Astrocyte (in vitro differentiated cells and primary cell): ENCODE measurements at regions not wholly inside any gene's neighbourhood (a gene's known extent, or its start where the extent isn't known, plus 50 kb on each side); places are given as distances from the start of the nearest gene placed in this dataset.

Source experiments
- DNase-seq: peaks from one replicate; pipeline ENCODE4 v3.0.0-alpha.2; 2010; ENCODE audit warnings: low read depth
- FAIRE-seq: peaks from 2 replicates; lab custom pipeline; 2011; peaks lifted over from hg19 to GRCh38; lab: Jason Lieb, UNC
- H2AFZ ChIP-seq: 2 replicates; pipeline ENCODE4 v1.6.0; 2012; ENCODE audit warnings: low read depth, low read length, inconsistent platforms
- H3K27ac ChIP-seq: 2 replicates; pipeline ENCODE4 v1.5.1; 2011; ENCODE audit warnings: low read depth, low read length, inconsistent platforms
- H3K27me3 ChIP-seq: 2 replicates; pipeline ENCODE4 v1.6.0; 2011; ENCODE audit warnings: low read length, inconsistent platforms; ENCODE audit not compliant: insufficient read depth
- H3K36me3 ChIP-seq: 2 replicates; pipeline ENCODE4 v1.5.1; 2011; ENCODE audit warnings: low read length, inconsistent platforms; ENCODE audit not compliant: insufficient read depth
- H3K4me1 ChIP-seq: 2 replicates; pipeline ENCODE4 v1.5.1; 2011; ENCODE audit warnings: low read length, inconsistent platforms; ENCODE audit not compliant: insufficient read depth
- H3K4me2 ChIP-seq: 2 replicates; pipeline ENCODE4 v1.6.0; 2012; ENCODE audit warnings: low read length, inconsistent platforms
- H3K4me3 ChIP-seq: 2 replicates; pipeline ENCODE4 v1.5.1; 2011; ENCODE audit warnings: low read depth, mild to moderate bottlenecking, low read length, inconsistent platforms; ENCODE audit not compliant: insufficient read depth
- H3K79me2 ChIP-seq: 2 replicates; pipeline ENCODE4 v1.6.0; 2012; ENCODE audit warnings: mild to moderate bottlenecking, low read length, inconsistent platforms; ENCODE audit not compliant: insufficient read depth
- H3K9ac ChIP-seq: 2 replicates; pipeline ENCODE4 v1.6.0; 2012; ENCODE audit warnings: mild to moderate bottlenecking, low read length, inconsistent platforms
- H3K9me3 ChIP-seq: 2 replicates; pipeline ENCODE4 v1.5.1; 2012; ENCODE audit warnings: low read depth, mild to moderate bottlenecking, low read length, inconsistent platforms; ENCODE audit not compliant: insufficient read depth
- H4K20me1 ChIP-seq: 2 replicates; pipeline ENCODE4 v1.6.0; 2012; ENCODE audit warnings: low read length, inconsistent platforms; ENCODE audit not compliant: insufficient read depth
- H3K27ac Mint-ChIP-seq: one replicate; pipeline ENCODE4 v1.8.0; 2021; ENCODE audit warnings: mild to moderate bottlenecking, mixed read lengths; ENCODE audit not compliant: unreplicated experiment
- H3K27me3 Mint-ChIP-seq: one replicate; pipeline ENCODE4 v1.8.0; 2021; ENCODE audit warnings: low read depth, mixed read lengths; ENCODE audit not compliant: unreplicated experiment
- H3K36me3 Mint-ChIP-seq: one replicate; pipeline ENCODE4 v1.8.0; 2021; ENCODE audit warnings: low read depth, mixed read lengths; ENCODE audit not compliant: unreplicated experiment
- H3K4me1 Mint-ChIP-seq: one replicate; pipeline ENCODE4 v1.8.0; 2021; ENCODE audit warnings: low read depth, mixed read lengths; ENCODE audit not compliant: unreplicated experiment
- H3K4me3 Mint-ChIP-seq: one replicate; pipeline ENCODE4 v1.8.0; 2021; ENCODE audit warnings: mild to moderate bottlenecking, moderate library complexity, mixed read lengths; ENCODE audit not compliant: unreplicated experiment
- H3K9me3 Mint-ChIP-seq: one replicate; pipeline ENCODE4 v1.8.0; 2021; ENCODE audit warnings: mild to moderate bottlenecking, mixed read lengths; ENCODE audit not compliant: unreplicated experiment
- CTCF ChIP-seq: IDR thresholded peaks from 2 replicates; pipeline ENCODE4 v1.5.1; 2011; ENCODE audit warnings: low read depth, mild to moderate bottlenecking, inconsistent platforms, low read length, moderate library complexity; ENCODE audit not compliant: insufficient read depth
- EZH2 ChIP-seq: IDR thresholded peaks from 2 replicates; pipeline ENCODE4 v1.6.1; 2012; ENCODE audit warnings: mild to moderate bottlenecking, low read length, inconsistent platforms; ENCODE audit not compliant: insufficient read depth

- no peak overlapping the region for H2AFZ ChIP-seq
- no peak overlapping the region for H3K4me3 ChIP-seq
- H3K27ac ChIP-seq: no peak overlapping the region
- DNase-seq (peak; percentile 26), FAIRE-seq (no peak)
- Mint-ChIP-seq H3K27me3 (no peaks in the 10 kb centered on the region), H3K4me3 (no peak overlapping the region), H3K36me3 (no peaks in the 10 kb centered on the region), H3K4me1 (peaks cover 16% of the 10 kb centered on the region), H3K9me3 (peaks cover 1% of the 10 kb centered on the region), H3K27ac (no peak overlapping the region)
- H3K27me3 ChIP-seq: no peaks in the 10 kb centered on the region
- H3K9me3 ChIP-seq: no peaks in the 10 kb centered on the region
- TF ChIP-seq EZH2 (no peak), CTCF (no peak)
- no peaks in the 10 kb centered on the region for H3K79me2 ChIP-seq
- H3K9ac ChIP-seq: no peak overlapping the region
- H3K36me3 ChIP-seq: no peaks in the 10 kb centered on the region
- H4K20me1 ChIP-seq: no peaks in the 10 kb centered on the region
- no peak overlapping the region for H3K4me2 ChIP-seq
- H3K4me1 ChIP-seq: no peaks in the 10 kb centered on the region
These were observed 356.8 kb upstream of the B3GALT2 start for GRCh38 chr1:193543259-193543658.

- no peak overlapping the region for H3K4me2 ChIP-seq
- Mint-ChIP-seq H3K9me3 (peaks cover 1% of the 10 kb centered on the region), H3K27me3 (no peaks in the 10 kb centered on the region), H3K36me3 (no peaks in the 10 kb centered on the region), H3K4me3 (no peak overlapping the region), H3K4me1 (peaks cover 17% of the 10 kb centered on the region), H3K27ac (peak overlapping the region; percentile 5)
- no peak overlapping the region for H3K27ac ChIP-seq
- H3K36me3 ChIP-seq: no peaks in the 10 kb centered on the region
- no peaks in the 10 kb centered on the region for H4K20me1 ChIP-seq
- H3K27me3 ChIP-seq: no peaks in the 10 kb centered on the region
- no peaks in the 10 kb centered on the region for H3K4me1 ChIP-seq
- H3K4me3 ChIP-seq: no peak overlapping the region
- H3K9me3 ChIP-seq: no peaks in the 10 kb centered on the region
- no peaks in the 10 kb centered on the region for H3K79me2 ChIP-seq
- FAIRE-seq (no peak), DNase-seq (no peak)
- no peak for TF ChIP-seq EZH2
- no peak for TF ChIP-seq CTCF
- no peak overlapping the region for H2AFZ ChIP-seq
- H3K9ac ChIP-seq: no peak overlapping the region
These were observed 356.3 kb upstream of the B3GALT2 start for GRCh38 chr1:193542690-193543089.

GRCh38 chr1:193540511-193540910 is 354.1 kb upstream of the B3GALT2 start:
- no peaks in the 10 kb centered on the region for H4K20me1 ChIP-seq
- FAIRE-seq (no peak), DNase-seq (no peak)
- H3K4me2 ChIP-seq: no peak overlapping the region
- H3K4me1 ChIP-seq: no peaks in the 10 kb centered on the region
- H2AFZ ChIP-seq: no peak overlapping the region
- H3K9ac ChIP-seq: no peak overlapping the region
- no peaks in the 10 kb centered on the region for H3K79me2 ChIP-seq
- no peak overlapping the region for H3K27ac ChIP-seq
- no peak overlapping the region for H3K4me3 Mint-ChIP-seq
- no peaks in the 10 kb centered on the region for H3K9me3 ChIP-seq
- H3K9me3 Mint-ChIP-seq: peaks cover 1% of the 10 kb centered on the region
- H3K36me3 Mint-ChIP-seq: no peaks in the 10 kb centered on the region
- H3K4me1 Mint-ChIP-seq: peaks cover 15% of the 10 kb centered on the region
- no peaks in the 10 kb centered on the region for H3K27me3 ChIP-seq
- no peaks in the 10 kb centered on the region for H3K36me3 ChIP-seq
- H3K27me3 Mint-ChIP-seq: no peaks in the 10 kb centered on the region
- no peak overlapping the region for H3K4me3 ChIP-seq
- TF ChIP-seq EZH2: no peak
- TF ChIP-seq CTCF: no peak
- H3K27ac Mint-ChIP-seq: no peak overlapping the region
